Mesendoderm (in vitro differentiated cells): ENCODE measurements at regions not wholly inside any gene's neighbourhood (a gene's known extent, or its start where the extent isn't known, plus 50 kb on each side); places are given as distances from the start of the nearest gene placed in this dataset.
A peak's percentile ranks its signal among the peaks of the same experiment; 100 is the strongest.

ENCODE experiments used
- DNase-seq: peaks from one replicate; pipeline ENCODE4 v3.0.0; 2013
- H2AK5ac ChIP-seq: 2 replicates; pipeline ENCODE4 v1.6.1; 2013; ENCODE audit warnings: low read length, inconsistent platforms
- H2BK120ac ChIP-seq: 2 replicates; pipeline ENCODE4 v1.6.1; 2013; ENCODE audit warnings: low read depth, mild to moderate bottlenecking, low read length, moderate library complexity, mixed read lengths
- H2BK15ac ChIP-seq: replicated peaks from 2 replicates; pipeline ENCODE4 v1.6.1; 2013; ENCODE audit warnings: low read depth, mild to moderate bottlenecking, moderate library complexity
- H2BK5ac ChIP-seq: 2 replicates; pipeline ENCODE4 v1.6.1; 2013; ENCODE audit warnings: low read length, inconsistent platforms
- H3K18ac ChIP-seq: 2 replicates; pipeline ENCODE4 v1.6.1; 2013; ENCODE audit warnings: mild to moderate bottlenecking, low read length, mixed read lengths
- H3K23ac ChIP-seq: one replicate; pipeline ENCODE4 v1.6.1; 2013; ENCODE audit warnings: low read length
- H3K27ac ChIP-seq: 2 replicates; pipeline ENCODE4 v1.5.1; 2013; ENCODE audit warnings: low read depth, mild to moderate bottlenecking, inconsistent platforms, low read length, moderate library complexity
- H3K27me3 ChIP-seq: 2 replicates; pipeline ENCODE4 v1.6.1; 2013; ENCODE audit warnings: low read length, control low read depth, mild to moderate bottlenecking, inconsistent platforms; ENCODE audit not compliant: insufficient read depth, poor library complexity
- H3K36me3 ChIP-seq: 2 replicates; pipeline ENCODE4 v1.6.1; 2013; ENCODE audit warnings: low read length, inconsistent platforms; ENCODE audit not compliant: control insufficient read depth, insufficient read depth
- H3K4ac ChIP-seq: one replicate; pipeline ENCODE4 v1.6.1; 2013; ENCODE audit warnings: low read depth, mild to moderate bottlenecking, low read length, moderate library complexity
- H3K4me1 ChIP-seq: 2 replicates; pipeline ENCODE4 v1.6.1; 2013; ENCODE audit warnings: low read depth, low read length, inconsistent platforms; ENCODE audit not compliant: control insufficient read depth
- H3K4me2 ChIP-seq: 2 replicates; pipeline ENCODE4 v1.6.1; 2013; ENCODE audit warnings: low read length
- H3K4me3 ChIP-seq: 2 replicates; pipeline ENCODE4 v1.5.1; 2013; ENCODE audit warnings: mild to moderate bottlenecking, low read length
- H3K56ac ChIP-seq: one replicate; pipeline ENCODE4 v1.6.1; 2013; ENCODE audit warnings: low read length
- H3K79me1 ChIP-seq: 2 replicates; pipeline ENCODE4 v1.6.1; 2013; ENCODE audit warnings: low read length, inconsistent platforms
- H3K79me2 ChIP-seq: 2 replicates; pipeline ENCODE4 v1.6.1; 2013; ENCODE audit warnings: mild to moderate bottlenecking, low read length; ENCODE audit not compliant: control insufficient read depth, insufficient read depth
- H3K9ac ChIP-seq: 2 replicates; pipeline ENCODE4 v1.6.1; 2013; ENCODE audit warnings: low read length, inconsistent platforms
- H4K5ac ChIP-seq: one replicate; pipeline ENCODE4 v1.6.1; 2013; ENCODE audit warnings: low read length
- H4K8ac ChIP-seq: one replicate; pipeline ENCODE4 v1.6.1; 2013; ENCODE audit warnings: low read depth, mild to moderate bottlenecking, control low read depth, low read length, moderate library complexity
- WGBS: extraction: QIAGEN DNeasy Blood & Tissue Kit; methylation state at CpG from one replicate; pipeline ENCODE4 v1.1.7; 2013; ENCODE audit warnings: low lambda C conversion rate, missing lambda C conversion rate; ENCODE audit not compliant: insufficient coverage; ENCODE audit errors: extremely low coverage; 5-methylcytosine and 5-hydroxymethylcytosine counted together

GRCh38 chr11:88013508-88014065 lies 161.7 kb downstream of the RAB38 start:
- H3K27me3 ChIP-seq, result no peaks in the 10 kb centered on the region
- no peak overlapping the region for H3K18ac ChIP-seq
- H3K79me1 ChIP-seq, result no peaks in the 10 kb centered on the region
- H3K36me3 ChIP-seq, result no peaks in the 10 kb centered on the region
- H3K4me1 ChIP-seq, result no peaks in the 10 kb centered on the region
- H3K27ac ChIP-seq, result no peak overlapping the region
- H2BK5ac ChIP-seq, result no peak overlapping the region
- no peak overlapping the region for H3K9ac ChIP-seq
- H4K8ac ChIP-seq, result no peak overlapping the region
- no peak overlapping the region for H3K4ac ChIP-seq
- no peak overlapping the region for H4K5ac ChIP-seq
- no peak overlapping the region for H2BK120ac ChIP-seq
- no peak overlapping the region for H3K56ac ChIP-seq
- H2AK5ac ChIP-seq, result no peak overlapping the region
- DNase-seq, result no peak
- H3K79me2 ChIP-seq, result no peaks in the 10 kb centered on the region
- H3K23ac ChIP-seq, result no peak overlapping the region
- no CpG with 5 or more reads among the region's 3 CpGs for whole genome bisulfite sequencing
- no peak overlapping the region for H3K4me3 ChIP-seq
- H2BK15ac ChIP-seq, result no peak overlapping the region
- no peak overlapping the region for H3K4me2 ChIP-seq

GRCh38 chr11:88012456-88012855 lies 162.8 kb downstream of the RAB38 start:
- no peak overlapping the region for H3K9ac ChIP-seq
- no peak overlapping the region for H3K27ac ChIP-seq
- no peaks in the 10 kb centered on the region for H3K4me1 ChIP-seq
- no CpG with 5 or more reads among the region's 1 CpG for WGBS
- H2BK5ac ChIP-seq, result no peak overlapping the region
- H2AK5ac ChIP-seq, result no peak overlapping the region
- H4K5ac ChIP-seq, result no peak overlapping the region
- H3K56ac ChIP-seq, result no peak overlapping the region
- no peak overlapping the region for H2BK15ac ChIP-seq
- H3K23ac ChIP-seq, result no peak overlapping the region
- H3K36me3 ChIP-seq, result no peaks in the 10 kb centered on the region
- no peak overlapping the region for H4K8ac ChIP-seq
- no peaks in the 10 kb centered on the region for H3K79me2 ChIP-seq
- no peak overlapping the region for H2BK120ac ChIP-seq
- no peaks in the 10 kb centered on the region for H3K79me1 ChIP-seq
- DNase-seq, result no peak
- no peaks in the 10 kb centered on the region for H3K27me3 ChIP-seq
- H3K4ac ChIP-seq, result no peak overlapping the region
- H3K18ac ChIP-seq, result peak overlapping the region; percentile 52
- no peak overlapping the region for H3K4me2 ChIP-seq
- no peak overlapping the region for H3K4me3 ChIP-seq

GRCh38 chr11:87976009-87976408 lies 199.2 kb downstream of the RAB38 start:
- H3K18ac ChIP-seq, result no peak overlapping the region
- no peak overlapping the region for H4K8ac ChIP-seq
- no peaks in the 10 kb centered on the region for H3K79me2 ChIP-seq
- no peaks in the 10 kb centered on the region for H3K4me1 ChIP-seq
- H2BK120ac ChIP-seq, result no peak overlapping the region
- WGBS, result no CpG with 5 or more reads among the region's 2 CpGs
- no peak overlapping the region for H2BK15ac ChIP-seq
- H3K4ac ChIP-seq, result no peak overlapping the region
- no peaks in the 10 kb centered on the region for H3K79me1 ChIP-seq
- no peaks in the 10 kb centered on the region for H3K27me3 ChIP-seq
- H3K56ac ChIP-seq, result no peak overlapping the region
- DNase-seq, result no peak
- no peak overlapping the region for H3K9ac ChIP-seq
- H3K4me3 ChIP-seq, result no peak overlapping the region
- H2AK5ac ChIP-seq, result no peak overlapping the region
- no peak overlapping the region for H3K4me2 ChIP-seq
- no peak overlapping the region for H3K23ac ChIP-seq
- no peak overlapping the region for H2BK5ac ChIP-seq
- H4K5ac ChIP-seq, result no peak overlapping the region
- no peak overlapping the region for H3K27ac ChIP-seq
- H3K36me3 ChIP-seq, result no peaks in the 10 kb centered on the region

- no peak overlapping the region for H3K9ac ChIP-seq
- no peaks in the 10 kb centered on the region for H3K36me3 ChIP-seq
- no CpG with 5 or more reads among the region's 3 CpGs for WGBS
- no peak overlapping the region for H4K8ac ChIP-seq
- no peak overlapping the region for H2AK5ac ChIP-seq
- H3K79me1 ChIP-seq, result no peaks in the 10 kb centered on the region
- no peaks in the 10 kb centered on the region for H3K4me1 ChIP-seq
- no peak overlapping the region for H4K5ac ChIP-seq
- no peak overlapping the region for H2BK120ac ChIP-seq
- no peak overlapping the region for H3K18ac ChIP-seq
- H3K79me2 ChIP-seq, result no peaks in the 10 kb centered on the region
- no peak overlapping the region for H3K56ac ChIP-seq
- no peak overlapping the region for H3K4ac ChIP-seq
- H3K4me3 ChIP-seq, result no peak overlapping the region
- no peak overlapping the region for H3K27ac ChIP-seq
- no peaks in the 10 kb centered on the region for H3K27me3 ChIP-seq
- no peak overlapping the region for H3K23ac ChIP-seq
- no peak overlapping the region for H2BK5ac ChIP-seq
- H3K4me2 ChIP-seq, result no peak overlapping the region
- peak; percentile 18 for DNase-seq
- no peak overlapping the region for H2BK15ac ChIP-seq
Measured at GRCh38 chr11:87974797-87975196, 200.4 kb downstream of the RAB38 start.

- H2BK5ac ChIP-seq, result no peak overlapping the region
- H2AK5ac ChIP-seq, result no peak overlapping the region
- no peak overlapping the region for H3K9ac ChIP-seq
- no peak overlapping the region for H4K8ac ChIP-seq
- no peak overlapping the region for H4K5ac ChIP-seq
- H3K18ac ChIP-seq, result no peak overlapping the region
- no peaks in the 10 kb centered on the region for H3K36me3 ChIP-seq
- no peak overlapping the region for H3K4me2 ChIP-seq
- no peak overlapping the region for H2BK15ac ChIP-seq
- WGBS, result no CpG with 5 or more reads among the region's 4 CpGs
- H3K79me2 ChIP-seq, result no peaks in the 10 kb centered on the region
- no peak overlapping the region for H3K4ac ChIP-seq
- H3K79me1 ChIP-seq, result no peaks in the 10 kb centered on the region
- H3K27me3 ChIP-seq, result no peaks in the 10 kb centered on the region
- H3K27ac ChIP-seq, result no peak overlapping the region
- H3K4me3 ChIP-seq, result no peak overlapping the region
- no peak overlapping the region for H3K23ac ChIP-seq
- H3K4me1 ChIP-seq, result no peaks in the 10 kb centered on the region
- no peak overlapping the region for H2BK120ac ChIP-seq
- no peak for DNase-seq
- H3K56ac ChIP-seq, result no peak overlapping the region
Measured at GRCh38 chr11:87972133-87972532, 203.1 kb downstream of the RAB38 start.

GRCh38 chr11:87971354-87971753 lies 203.9 kb downstream of the RAB38 start:
- H2BK15ac ChIP-seq, result no peak overlapping the region
- H3K27me3 ChIP-seq, result no peaks in the 10 kb centered on the region
- H2BK120ac ChIP-seq, result no peak overlapping the region
- H4K8ac ChIP-seq, result no peak overlapping the region
- no peak overlapping the region for H3K9ac ChIP-seq
- H3K36me3 ChIP-seq, result no peaks in the 10 kb centered on the region
- no peak overlapping the region for H3K56ac ChIP-seq
- H3K4me3 ChIP-seq, result no peak overlapping the region
- H3K4me1 ChIP-seq, result no peaks in the 10 kb centered on the region
- DNase-seq, result no peak
- no CpG with 5 or more reads among the region's 2 CpGs for WGBS
- no peak overlapping the region for H2AK5ac ChIP-seq
- no peak overlapping the region for H3K23ac ChIP-seq
- H3K27ac ChIP-seq, result no peak overlapping the region
- H3K79me1 ChIP-seq, result no peaks in the 10 kb centered on the region
- no peak overlapping the region for H4K5ac ChIP-seq
- H3K18ac ChIP-seq, result no peak overlapping the region
- no peak overlapping the region for H3K4me2 ChIP-seq
- H3K79me2 ChIP-seq, result no peaks in the 10 kb centered on the region
- no peak overlapping the region for H2BK5ac ChIP-seq
- H3K4ac ChIP-seq, result no peak overlapping the region
